Loucy (cell line): ENCODE measurements at regions not wholly inside any gene's neighbourhood (a gene's known extent, or its start where the extent isn't known, plus 50 kb on each side); places are given as distances from the start of the nearest gene placed in this dataset.

Source experiments
- H2AFZ ChIP-seq: fragments of 200-600 bp; sonication (generic); 2 replicates; pipeline ENCODE4 v1.6.0; 2016; ENCODE audit warnings: antibody characterized with exemption, mild to moderate bottlenecking, low read length, moderate library complexity
- H3F3A ChIP-seq: fragments of 200-600 bp; 2 replicates; pipeline ENCODE4 v1.6.0; 2016; ENCODE audit warnings: antibody characterized with exemption, low read depth, mild to moderate bottlenecking
- H3K27me3 ChIP-seq: fragments of 200-600 bp; sonication (generic); 2 replicates; pipeline ENCODE4 v1.6.1; 2014; ENCODE audit warnings: low read length, mild to moderate bottlenecking; ENCODE audit not compliant: insufficient read depth, poor library complexity, severe bottlenecking
- H3K36me3 ChIP-seq: fragments of 200-600 bp; sonication (generic); 2 replicates; pipeline ENCODE4 v1.6.1; 2016; ENCODE audit warnings: low read length; ENCODE audit not compliant: insufficient read depth
- H3K4me1 ChIP-seq: fragments of 200-600 bp; sonication (generic); 2 replicates; pipeline ENCODE4 v1.5.1; 2014; ENCODE audit warnings: low read length, mild to moderate bottlenecking; ENCODE audit not compliant: insufficient read depth, poor library complexity, severe bottlenecking
- H3K4me2 ChIP-seq: fragments of 200-600 bp; sonication (generic); 2 replicates; pipeline ENCODE4 v1.6.0; 2014; ENCODE audit warnings: antibody characterized with exemption, low read length, low read depth, mild to moderate bottlenecking; ENCODE audit not compliant: poor library complexity, severe bottlenecking
- H3K4me3 ChIP-seq: fragments of 200-600 bp; sonication (generic); 2 replicates; pipeline ENCODE4 v1.5.1; 2014; ENCODE audit warnings: low read length, mild to moderate bottlenecking, mixed read lengths; ENCODE audit not compliant: poor library complexity, severe bottlenecking
- H3K79me2 ChIP-seq: fragments of 200-600 bp; sonication (generic); 2 replicates; pipeline ENCODE4 v1.6.1; 2014; ENCODE audit warnings: low read length; ENCODE audit not compliant: insufficient read depth
- H3K9ac ChIP-seq: fragments of 200-600 bp; sonication (generic); 2 replicates; pipeline ENCODE4 v1.6.0; 2014; ENCODE audit warnings: mild to moderate bottlenecking, low read depth, low read length, moderate library complexity; ENCODE audit not compliant: poor library complexity, severe bottlenecking
- H3K9me2 ChIP-seq: fragments of 200-600 bp; sonication (generic); replicated peaks from 2 replicates; pipeline ENCODE4 v1.6.1; 2016; ENCODE audit warnings: low read depth, low read length, mixed read lengths
- H3K9me3 ChIP-seq: fragments of 200-600 bp; sonication (generic); 2 replicates; pipeline ENCODE4 v1.6.1; 2014; ENCODE audit warnings: mild to moderate bottlenecking, antibody characterized with exemption, low read length, low read depth; ENCODE audit not compliant: insufficient read depth
- H4K20me1 ChIP-seq: fragments of 200-600 bp; sonication (generic); 2 replicates; pipeline ENCODE4 v1.6.0; 2014; ENCODE audit warnings: antibody characterized with exemption, low read length, mild to moderate bottlenecking; ENCODE audit not compliant: insufficient read depth, poor library complexity, severe bottlenecking
- CTCF ChIP-seq: fragments of 200-600 bp; sonication (generic); conservative IDR thresholded peaks from 2 replicates; pipeline ENCODE4 v1.5.1; 2014; ENCODE audit warnings: mild to moderate bottlenecking, antibody characterized with exemption, low read length
- EZH2phosphoT487 ChIP-seq: fragments of 200-600 bp; IDR thresholded peaks from 2 replicates; pipeline ENCODE4 v1.6.1; 2018; ENCODE audit warnings: antibody characterized with exemption, mild to moderate bottlenecking, moderate library complexity, borderline replicate concordance

GRCh38 chr12:71240946-71241345, 83.1 kb upstream of the TSPAN8 start:
- H3K9me3 ChIP-seq, result no peaks in the 10 kb centered on the region; the same call in 1 of the 2 replicates
- no peak overlapping the region for H2AFZ ChIP-seq
- no peaks in the 10 kb centered on the region for H3K9me2 ChIP-seq
- H3K4me2 ChIP-seq, result no peak overlapping the region
- peaks cover 12% of the 10 kb centered on the region for H3F3A ChIP-seq
- H3K36me3 ChIP-seq, result no peaks in the 10 kb centered on the region
- H3K4me3 ChIP-seq, result no peak overlapping the region
- TF ChIP-seq EZH2phosphoT487 (no peak), CTCF (no peak)
- peaks cover 21% of the 10 kb centered on the region for H3K4me1 ChIP-seq
- H3K27me3 ChIP-seq, result no peaks in the 10 kb centered on the region
- H4K20me1 ChIP-seq, result no peaks in the 10 kb centered on the region
- H3K79me2 ChIP-seq, result no peaks in the 10 kb centered on the region
- no peak overlapping the region for H3K9ac ChIP-seq

DNA sequence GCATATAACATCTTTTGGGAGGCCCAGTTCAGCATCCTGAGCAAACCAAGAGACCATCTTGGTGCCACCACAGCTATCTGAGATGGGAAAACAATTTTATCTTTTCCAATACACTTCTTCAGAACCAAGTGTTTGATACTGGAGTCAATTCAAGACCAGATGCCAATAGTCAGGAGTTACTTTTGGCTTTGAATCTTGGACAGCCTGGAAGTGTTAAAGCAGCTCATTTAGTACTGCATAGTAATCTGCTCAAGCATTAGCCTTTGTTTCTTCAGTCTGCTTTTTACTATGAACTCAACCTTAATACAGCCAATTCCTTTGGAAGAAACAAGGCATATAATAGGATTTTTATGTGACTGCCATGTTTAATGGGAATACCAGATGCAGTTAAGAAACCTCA, 81.9 kb upstream of the TSPAN8 start:
- H3F3A ChIP-seq, result peaks cover 17% of the 10 kb centered on the region
- no peaks in the 10 kb centered on the region for H3K9me2 ChIP-seq
- H3K9me3 ChIP-seq, result no peaks in the 10 kb centered on the region; the same call in 1 of the 2 replicates
- H3K4me3 ChIP-seq, result no peak overlapping the region
- no peaks in the 10 kb centered on the region for H3K79me2 ChIP-seq
- no peaks in the 10 kb centered on the region for H3K27me3 ChIP-seq
- no peaks in the 10 kb centered on the region for H3K36me3 ChIP-seq
- no peaks in the 10 kb centered on the region for H4K20me1 ChIP-seq
- H3K9ac ChIP-seq, result no peak overlapping the region
- TF ChIP-seq EZH2phosphoT487 (no peak), CTCF (no peak)
- peaks cover 33% of the 10 kb centered on the region for H3K4me1 ChIP-seq
- H2AFZ ChIP-seq, result no peak overlapping the region
- no peak overlapping the region for H3K4me2 ChIP-seq

DNA sequence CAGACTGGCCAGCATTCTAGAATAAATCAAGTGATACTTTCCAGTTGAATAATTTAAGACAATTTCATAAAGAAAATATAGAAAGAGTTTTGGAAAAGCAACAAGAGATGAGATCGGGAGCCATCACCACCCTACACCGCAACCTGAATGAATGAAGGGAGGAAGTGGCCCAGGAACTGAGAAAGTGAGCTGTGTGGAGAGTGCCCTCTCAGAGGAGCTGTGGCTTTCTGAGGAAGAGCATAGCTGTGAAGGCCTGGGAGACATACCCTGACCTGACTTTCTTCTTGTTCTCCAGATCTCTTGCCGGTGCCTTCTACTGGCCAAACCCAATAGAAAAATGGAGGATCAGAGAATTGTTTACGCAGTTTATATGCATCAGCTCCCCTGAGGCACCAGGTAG, 79.3 kb upstream of the TSPAN8 start:
- Histone ChIP-seq H3K4me2 (peak overlapping the region; percentile 62), H3K4me1 (peaks cover 46% of the 10 kb centered on the region), H3F3A (peaks cover 17% of the 10 kb centered on the region), H2AFZ (0 out of 2 replicates have a peak overlapping the region, but pooled peaks have one; percentile 37), H3K9me3 (no peaks in the 10 kb centered on the region; the same call in 1 of the 2 replicates), H4K20me1 (no peaks in the 10 kb centered on the region), H3K79me2 (no peaks in the 10 kb centered on the region), H3K27me3 (no peaks in the 10 kb centered on the region), H3K9me2 (no peaks in the 10 kb centered on the region), H3K9ac (peak overlapping the region; percentile 21), H3K36me3 (no peaks in the 10 kb centered on the region), H3K4me3 (peak overlapping the region; percentile 44)
- TF ChIP-seq EZH2phosphoT487 (no peak), CTCF (no peak)
